HepG2 (cell line): ENCODE measurements at regions not wholly inside any gene's neighbourhood (a gene's known extent, or its start where the extent isn't known, plus 50 kb on each side); places are given as distances from the start of the nearest gene placed in this dataset.

ENCODE experiments used
- ZBTB1 ChIP-seq: sonication (generic); formaldehyde crosslinking; IDR thresholded peaks from 2 replicates; pipeline ENCODE4 v1.4.0; 2020; ENCODE audit warnings: missing genetic modification reagents, borderline replicate concordance
- ZFX ChIP-seq: sonication (generic); formaldehyde crosslinking; IDR thresholded peaks from 2 replicates; pipeline ENCODE4 v1.4.0; 2020; ENCODE audit warnings: mild to moderate bottlenecking, low read depth, missing genetic modification reagents, moderate library complexity

DNA sequence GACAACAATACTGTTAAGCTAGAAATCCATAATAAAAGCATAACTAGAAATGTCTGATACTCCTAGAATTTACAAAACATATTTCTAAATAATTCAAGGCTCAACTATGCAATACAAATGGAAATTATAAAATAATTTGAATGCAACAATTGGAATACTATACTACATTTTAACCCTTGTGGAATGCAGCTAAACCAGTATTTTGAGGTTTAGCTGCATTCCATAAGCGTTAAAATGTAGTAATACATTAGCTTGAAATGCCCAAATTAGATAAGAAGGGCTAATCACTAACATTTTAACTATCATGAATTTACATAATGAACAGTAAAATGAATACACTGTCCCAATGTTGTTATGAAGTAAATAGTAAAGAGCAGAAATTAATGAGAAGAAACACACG, 617.2 kb upstream of the CHORDC1 start:
- TF ChIP-seq ZBTB1 (CRISPR knock-in tag): no peak
- TF ChIP-seq ZFX: no peak
